Endothelial cell of umbilical vein (primary cell): ENCODE measurements at regions not wholly inside any gene's neighbourhood (a gene's known extent, or its start where the extent isn't known, plus 50 kb on each side); places are given as distances from the start of the nearest gene placed in this dataset.

Experiments used
- JUN ChIP-seq: IDR thresholded peaks from 2 replicates; pipeline ENCODE4 v1.6.1; 2011; ENCODE audit warnings: borderline replicate concordance, low read depth; ENCODE audit not compliant: insufficient read length, insufficient read depth
- POLR2A ChIP-seq: IDR thresholded peaks from 2 replicates; pipeline ENCODE4 v1.6.1; 2012; ENCODE audit warnings: low read depth, mild to moderate bottlenecking, control low read depth, low read length
- POLR2AphosphoS5 ChIP-seq: IDR thresholded peaks from 2 replicates; pipeline ENCODE4 v1.6.1; 2012; ENCODE audit warnings: low read depth, mild to moderate bottlenecking, control low read depth, low read length, moderate library complexity; ENCODE audit not compliant: insufficient read depth
- TF ChIP-seq, protein P1 (sequence below), 2 donors: IDR thresholded peaks; 1 replicate in 1 of 2; 2 replicates in 1 of 2; pipeline ENCODE4 v1.5.1; 2011; ENCODE audit warnings: low read length in 2 of 2, mild to moderate bottlenecking in 2 of 2, moderate library complexity in 2 of 2, control low read depth in 1 of 2, inconsistent platforms in 1 of 2, low read depth in 1 of 2; ENCODE audit not compliant: insufficient read depth in 1 of 2; ENCODE audit errors: extremely low read depth in 1 of 2

DNA sequence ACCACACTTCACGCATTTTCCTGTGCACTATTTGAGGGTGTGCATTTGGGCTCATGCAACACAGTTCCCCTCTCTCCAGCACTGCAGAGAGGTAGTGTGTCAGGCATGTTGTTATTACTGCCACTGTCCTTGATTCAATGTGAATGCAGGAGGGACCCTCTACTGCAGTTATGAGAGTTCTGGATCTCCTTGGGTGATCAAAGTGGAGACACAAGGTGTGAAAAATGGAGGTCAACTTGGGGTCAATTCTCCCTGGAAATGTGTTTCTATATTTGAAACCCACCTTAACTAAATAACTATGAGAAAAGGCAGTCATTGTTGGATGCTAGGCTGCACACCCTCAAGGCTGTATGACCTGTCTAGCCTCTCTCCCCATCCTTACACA is 73.9 kb upstream of the FAM171A1 start:
- TF ChIP-seq, protein P1, sequence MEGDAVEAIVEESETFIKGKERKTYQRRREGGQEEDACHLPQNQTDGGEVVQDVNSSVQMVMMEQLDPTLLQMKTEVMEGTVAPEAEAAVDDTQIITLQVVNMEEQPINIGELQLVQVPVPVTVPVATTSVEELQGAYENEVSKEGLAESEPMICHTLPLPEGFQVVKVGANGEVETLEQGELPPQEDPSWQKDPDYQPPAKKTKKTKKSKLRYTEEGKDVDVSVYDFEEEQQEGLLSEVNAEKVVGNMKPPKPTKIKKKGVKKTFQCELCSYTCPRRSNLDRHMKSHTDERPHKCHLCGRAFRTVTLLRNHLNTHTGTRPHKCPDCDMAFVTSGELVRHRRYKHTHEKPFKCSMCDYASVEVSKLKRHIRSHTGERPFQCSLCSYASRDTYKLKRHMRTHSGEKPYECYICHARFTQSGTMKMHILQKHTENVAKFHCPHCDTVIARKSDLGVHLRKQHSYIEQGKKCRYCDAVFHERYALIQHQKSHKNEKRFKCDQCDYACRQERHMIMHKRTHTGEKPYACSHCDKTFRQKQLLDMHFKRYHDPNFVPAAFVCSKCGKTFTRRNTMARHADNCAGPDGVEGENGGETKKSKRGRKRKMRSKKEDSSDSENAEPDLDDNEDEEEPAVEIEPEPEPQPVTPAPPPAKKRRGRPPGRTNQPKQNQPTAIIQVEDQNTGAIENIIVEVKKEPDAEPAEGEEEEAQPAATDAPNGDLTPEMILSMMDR (IDR thresholded peaks at IDR 0.05; ENCODE audit: extremely low read depth in 1 of 2, insufficient read depth in 1 of 2, low read depth in 1 of 2, low read length in 2 of 2): no peak
- TF ChIP-seq POLR2A (no peak), POLR2AphosphoS5 (no peak), JUN (no peak)
